Endothelial cell of umbilical vein (primary cell): ENCODE measurements at regions not wholly inside any gene's neighbourhood (a gene's known extent, or its start where the extent isn't known, plus 50 kb on each side); places are given as distances from the start of the nearest gene placed in this dataset.

Experiments used
- BruUV-seq: library from RNA; stranded (reverse); fragments of 400-500 nt; replicated peaks from 2 replicates; lab custom pipeline; 2021; lab: Mats Ljungman, UMichigan
- CTCF ChIA-PET: fragments of 300-600, 350-600 bp; sonication (Branson Sonifier 250); formaldehyde crosslinking; loops from one replicate; lab custom pipeline; 2021; ENCODE audit warnings: antibody characterized with exemption, inconsistent platforms; lab: Charles Lee
- POLR2A ChIA-PET: fragments of 300-600, 350-600 bp; sonication (Branson Sonifier 250); formaldehyde crosslinking; loops from one replicate; lab custom pipeline; 2021; ENCODE audit warnings: antibody characterized with exemption, inconsistent platforms; lab: Charles Lee
- DNase-seq: peaks from one replicate; pipeline ENCODE4 v3.0.0-alpha.2; 2011; ENCODE audit warnings: low read depth, low spot score
- FAIRE-seq: peaks from 2 replicates; lab custom pipeline; 2011; peaks lifted over from hg19 to GRCh38; lab: Jason Lieb, UNC
- H2AFZ ChIP-seq: 2 replicates; pipeline ENCODE4 v1.6.0; 2012; ENCODE audit warnings: low read depth, low read length, control low read depth, inconsistent platforms
- H3K27ac ChIP-seq: 2 replicates; pipeline ENCODE4 v1.5.1; 2011; ENCODE audit warnings: low read depth, mild to moderate bottlenecking, control low read depth, low read length, moderate library complexity; ENCODE audit not compliant: insufficient read depth
- H3K27me3 ChIP-seq, 2 experiments: 2 replicates each; pipeline versions ENCODE4 v1.6.0 to v1.6.1; 2011; ENCODE audit warnings: low read length in 2 of 2, mixed read lengths in 1 of 2; ENCODE audit not compliant: control insufficient read depth in 2 of 2, insufficient read depth in 2 of 2
- H3K36me3 ChIP-seq, 2 experiments: 2 replicates in 1 of 2; 3 replicates in 1 of 2; pipeline ENCODE4 v1.5.1; 2011; ENCODE audit warnings: low read length in 2 of 2, mild to moderate bottlenecking in 1 of 2, moderate library complexity in 1 of 2; ENCODE audit not compliant: control insufficient read depth in 2 of 2, insufficient read depth in 2 of 2; ENCODE audit errors: extremely low read depth in 1 of 2
- H3K4me1 ChIP-seq: 3 replicates; pipeline ENCODE4 v1.5.1; 2011; ENCODE audit warnings: mild to moderate bottlenecking, low read length; ENCODE audit not compliant: control insufficient read depth, insufficient read depth; ENCODE audit errors: extremely low read depth
- H3K4me2 ChIP-seq: 2 replicates; pipeline ENCODE4 v1.6.1; 2011; ENCODE audit warnings: low read length, control low read depth, mixed read lengths; ENCODE audit not compliant: insufficient read depth
- H3K4me3 ChIP-seq, 3 experiments: fragments of 200-600 bp in 1 of 3; sonication (generic), shearing (Covaris generic) in 1 of 3; replicated peaks in 1 of 3; 2 replicates each; pipeline ENCODE4 v1.5.1; 2011 to 2016; ENCODE audit warnings: control low read depth in 3 of 3, low read length in 3 of 3, mild to moderate bottlenecking in 2 of 3, inconsistent platforms in 1 of 3, low read depth in 1 of 3, moderate library complexity in 1 of 3; ENCODE audit not compliant: insufficient read depth in 1 of 3
- H3K79me2 ChIP-seq: 2 replicates; pipeline ENCODE4 v1.6.0; 2012; ENCODE audit warnings: low read length, inconsistent platforms; ENCODE audit not compliant: control insufficient read depth, insufficient read depth
- H3K9ac ChIP-seq: replicated peaks from 2 replicates; pipeline ENCODE3; 2011; ENCODE audit warnings: low read length, control low read depth; ENCODE audit not compliant: insufficient read depth; ENCODE audit errors: extremely low read depth
- H3K9me1 ChIP-seq: replicated peaks from 3 replicates; pipeline ENCODE4 v1.6.0; 2011; ENCODE audit warnings: mild to moderate bottlenecking, low read length; ENCODE audit not compliant: control insufficient read depth, insufficient read depth; ENCODE audit errors: extremely low read depth
- H3K9me3 ChIP-seq: replicated peaks from 2 replicates; pipeline ENCODE4 v1.5.1; 2012; ENCODE audit warnings: low read length, inconsistent platforms; ENCODE audit not compliant: control insufficient read depth, insufficient read depth
- H4K20me1 ChIP-seq: replicated peaks from 2 replicates; pipeline ENCODE3; 2011; ENCODE audit warnings: mild to moderate bottlenecking, low read length; ENCODE audit not compliant: control insufficient read depth, insufficient read depth; ENCODE audit errors: extremely low read depth
- EZH2 ChIP-seq: IDR thresholded peaks from 2 replicates; pipeline ENCODE4 v1.6.1; 2012; ENCODE audit warnings: borderline replicate concordance, low read depth, mild to moderate bottlenecking, moderate library complexity, low read length, inconsistent platforms; ENCODE audit not compliant: severe bottlenecking
- FOS ChIP-seq: IDR thresholded peaks from 2 replicates; pipeline ENCODE4 v1.6.1; 2011; ENCODE audit warnings: mild to moderate bottlenecking, low read length, moderate library complexity, borderline replicate concordance; ENCODE audit not compliant: insufficient read depth
- GATA2 ChIP-seq: IDR thresholded peaks from 2 replicates; pipeline ENCODE4 v1.7.0; 2011; ENCODE audit warnings: low read depth, mild to moderate bottlenecking, moderate library complexity, mixed read lengths, low read length; ENCODE audit not compliant: insufficient read length, insufficient read depth
- JUN ChIP-seq: IDR thresholded peaks from 2 replicates; pipeline ENCODE4 v1.6.1; 2011; ENCODE audit warnings: borderline replicate concordance, low read depth; ENCODE audit not compliant: insufficient read length, insufficient read depth
- MYC ChIP-seq: IDR thresholded peaks from one replicate; pipeline ENCODE4 v1.6.1; 2011; ENCODE audit warnings: mild to moderate bottlenecking, low read depth, low read length
- POLR2A ChIP-seq: IDR thresholded peaks from 2 replicates; pipeline ENCODE4 v1.6.1; 2012; ENCODE audit warnings: low read depth, mild to moderate bottlenecking, control low read depth, low read length
- POLR2AphosphoS5 ChIP-seq: IDR thresholded peaks from 2 replicates; pipeline ENCODE4 v1.6.1; 2012; ENCODE audit warnings: low read depth, mild to moderate bottlenecking, control low read depth, low read length, moderate library complexity; ENCODE audit not compliant: insufficient read depth
- dilution Hi-C: fragments of 300-500 bp; cut with MboI; formaldehyde crosslinking; loops from one replicate; pipeline ENCODE4 v1.15.0; 2019; ENCODE audit warnings: low sequenced_read_pairs; ENCODE audit not compliant: extremely low pct_ligation_motif_present
- intact Hi-C: fragments of 100-400 bp; cut with micrococcal nuclease; formaldehyde crosslinking; loops from one replicate; pipeline ENCODE4 v1.10.0; 2022
- TF ChIP-seq, protein P1 (sequence below), 2 donors: IDR thresholded peaks; 1 replicate in 1 of 2; 2 replicates in 1 of 2; pipeline ENCODE4 v1.5.1; 2011; ENCODE audit warnings: low read length in 2 of 2, mild to moderate bottlenecking in 2 of 2, moderate library complexity in 2 of 2, control low read depth in 1 of 2, inconsistent platforms in 1 of 2, low read depth in 1 of 2; ENCODE audit not compliant: insufficient read depth in 1 of 2; ENCODE audit errors: extremely low read depth in 1 of 2
- TF ChIP-seq, protein P2 (sequence below): IDR thresholded peaks from 2 replicates; pipeline ENCODE4 v1.6.1; 2011; ENCODE audit not compliant: insufficient read depth, insufficient read length

DNA sequence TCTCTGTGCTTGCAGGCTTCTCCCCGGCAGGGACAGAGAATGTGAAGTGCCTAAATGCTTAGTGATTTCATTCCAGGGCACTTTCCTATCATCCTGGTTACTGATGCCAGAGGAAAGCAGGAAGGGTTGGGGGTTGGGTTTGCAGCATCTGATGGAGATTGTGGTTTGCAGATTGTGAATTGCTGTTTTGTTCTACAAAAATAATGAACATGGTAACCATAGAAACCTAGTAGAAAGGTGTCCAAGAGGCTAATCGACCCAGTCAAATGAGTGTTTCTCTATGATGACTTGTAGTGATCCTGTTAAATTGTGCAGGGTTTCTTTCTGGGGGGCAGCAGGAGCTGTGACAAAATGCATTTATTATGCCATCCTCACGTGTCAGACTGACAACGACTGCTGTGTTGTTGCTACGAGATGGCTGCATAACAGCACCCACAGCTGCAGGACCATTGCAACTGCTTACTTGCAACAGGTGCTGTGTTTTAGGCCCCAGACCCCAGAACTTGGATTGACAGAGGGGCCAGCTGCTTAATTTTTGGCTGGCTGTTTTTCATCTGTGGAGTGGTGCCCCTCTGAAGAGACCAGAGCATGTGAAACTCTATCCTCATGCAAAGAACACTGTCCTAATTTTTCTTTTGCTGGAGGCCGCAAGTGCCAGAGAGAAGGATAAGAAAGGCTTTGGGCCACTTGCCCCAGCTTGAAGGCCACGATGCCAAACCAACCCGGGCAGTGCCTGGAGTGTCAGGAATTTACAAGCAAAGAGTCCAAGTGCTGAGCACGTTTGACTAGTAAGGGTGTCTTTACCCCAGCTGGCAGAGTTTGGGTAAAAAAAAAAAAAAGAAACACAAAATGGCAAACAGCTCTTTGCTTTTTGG lies 397.8 kb downstream of the GADD45G start:
- no peaks in the 10 kb centered on the region for H3K9me3 ChIP-seq
- TF ChIP-seq, protein P1, sequence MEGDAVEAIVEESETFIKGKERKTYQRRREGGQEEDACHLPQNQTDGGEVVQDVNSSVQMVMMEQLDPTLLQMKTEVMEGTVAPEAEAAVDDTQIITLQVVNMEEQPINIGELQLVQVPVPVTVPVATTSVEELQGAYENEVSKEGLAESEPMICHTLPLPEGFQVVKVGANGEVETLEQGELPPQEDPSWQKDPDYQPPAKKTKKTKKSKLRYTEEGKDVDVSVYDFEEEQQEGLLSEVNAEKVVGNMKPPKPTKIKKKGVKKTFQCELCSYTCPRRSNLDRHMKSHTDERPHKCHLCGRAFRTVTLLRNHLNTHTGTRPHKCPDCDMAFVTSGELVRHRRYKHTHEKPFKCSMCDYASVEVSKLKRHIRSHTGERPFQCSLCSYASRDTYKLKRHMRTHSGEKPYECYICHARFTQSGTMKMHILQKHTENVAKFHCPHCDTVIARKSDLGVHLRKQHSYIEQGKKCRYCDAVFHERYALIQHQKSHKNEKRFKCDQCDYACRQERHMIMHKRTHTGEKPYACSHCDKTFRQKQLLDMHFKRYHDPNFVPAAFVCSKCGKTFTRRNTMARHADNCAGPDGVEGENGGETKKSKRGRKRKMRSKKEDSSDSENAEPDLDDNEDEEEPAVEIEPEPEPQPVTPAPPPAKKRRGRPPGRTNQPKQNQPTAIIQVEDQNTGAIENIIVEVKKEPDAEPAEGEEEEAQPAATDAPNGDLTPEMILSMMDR (IDR thresholded peaks at IDR 0.05; ENCODE audit: extremely low read depth in 1 of 2, insufficient read depth in 1 of 2, low read depth in 1 of 2, low read length in 2 of 2), result no peak
- TF ChIP-seq GATA2 (no peak), POLR2A (no peak), JUN (no peak), FOS (no peak), EZH2 (no peak), POLR2AphosphoS5 (no peak), MYC (no peak)
- TF ChIP-seq, protein P2, sequence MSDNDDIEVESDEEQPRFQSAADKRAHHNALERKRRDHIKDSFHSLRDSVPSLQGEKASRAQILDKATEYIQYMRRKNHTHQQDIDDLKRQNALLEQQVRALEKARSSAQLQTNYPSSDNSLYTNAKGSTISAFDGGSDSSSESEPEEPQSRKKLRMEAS, result no peak
- intact Hi-C loops, result no loop called here
- H3K27me3 ChIP-seq, result no peaks in the 10 kb centered on the region
- dilution Hi-C loops, result no loop called here
- CTCF ChIA-PET, result interaction anchor here (0.9 kb wide), 1 partner anchor 405 kb away, joined by 3 read pairs; no protein-coding TSS in a partner anchor
- no TSS peak for BruUV-seq
- no peaks in the 10 kb centered on the region for H3K36me3 ChIP-seq
- H3K4me1 ChIP-seq, result no peaks in the 10 kb centered on the region
- no peak overlapping the region for H2AFZ ChIP-seq
- no peak overlapping the region for H3K4me2 ChIP-seq
- H3K4me3 ChIP-seq, result no peak overlapping the region
- FAIRE-seq (no peak), DNase-seq (no peak)
- no peaks in the 10 kb centered on the region for H4K20me1 ChIP-seq
- no peak overlapping the region for H3K9ac ChIP-seq
- no peak overlapping the region for H3K27ac ChIP-seq
- H3K9me1 ChIP-seq, result no peaks in the 10 kb centered on the region
- no peaks in the 10 kb centered on the region for H3K79me2 ChIP-seq
- POLR2A ChIA-PET, result no interaction called here
